HG02623 (cell line): ENCODE measurements at regions not wholly inside any gene's neighbourhood (a gene's known extent, or its start where the extent isn't known, plus 50 kb on each side); places are given as distances from the start of the nearest gene placed in this dataset.

Experiments used
- ATAC-seq: cut with Tn5 transposase; IDR thresholded peaks from one replicate; pipeline ENCODE4 v1.9.1; 2021; ENCODE audit warnings: moderate library complexity; ENCODE audit not compliant: unreplicated experiment

DNA sequence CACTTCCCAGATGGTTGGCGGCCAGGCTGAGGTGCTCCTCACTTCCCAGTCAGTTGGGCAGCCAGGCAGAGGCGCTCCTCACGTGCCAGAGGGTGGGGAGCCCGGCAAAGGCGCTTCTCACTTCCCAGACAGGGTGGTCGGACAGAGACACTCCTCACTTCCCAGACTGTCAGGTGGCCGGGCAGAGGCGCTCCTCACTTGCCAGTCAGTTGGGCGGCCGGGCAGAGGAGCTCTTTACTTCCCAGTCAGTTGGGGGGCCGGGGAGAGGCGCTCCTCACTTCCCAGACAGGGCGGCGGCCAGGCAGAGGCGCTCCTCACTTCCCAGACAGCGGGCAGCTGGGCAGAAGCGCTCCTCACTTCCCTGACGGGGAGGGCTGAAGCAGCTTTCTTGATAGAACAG is 143.0 kb upstream of the ARID2 start:
- no peak for ATAC-seq

GRCh38 chr12:45587012-45587411 is 142.5 kb upstream of the ARID2 start:
- ATAC-seq: no peak

DNA sequence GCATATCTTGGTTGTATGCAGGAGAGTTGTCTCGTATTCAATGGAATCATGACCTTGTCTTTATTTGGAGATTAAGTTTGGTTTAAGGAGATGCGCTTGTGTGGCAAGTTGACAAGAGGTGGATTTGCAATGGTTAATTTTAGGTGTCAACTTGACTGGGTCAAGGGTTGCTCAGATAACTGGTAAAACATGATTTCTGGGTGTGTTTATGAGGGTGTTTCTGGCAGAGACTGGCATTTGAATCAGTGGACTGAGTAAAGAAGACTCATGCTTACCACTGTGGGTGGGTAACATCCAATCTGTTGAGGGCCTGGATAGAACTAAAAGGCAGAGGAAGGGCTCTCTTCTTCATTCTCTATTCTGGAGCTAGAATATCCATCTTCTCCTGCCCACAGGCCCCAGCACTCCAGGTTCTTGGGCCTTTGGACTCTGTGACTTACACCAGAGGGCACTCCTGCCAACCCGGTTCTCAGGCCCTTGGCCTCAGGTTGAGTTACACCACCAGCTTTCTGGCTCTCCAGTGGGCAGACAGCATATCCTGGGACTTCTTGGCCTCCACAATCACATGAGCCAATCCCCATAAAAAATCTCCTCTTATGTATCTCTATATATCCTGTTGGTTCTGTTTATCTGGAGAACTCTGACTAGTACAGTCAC is 141.5 kb upstream of the ARID2 start:
- ATAC-seq: no peak

DNA sequence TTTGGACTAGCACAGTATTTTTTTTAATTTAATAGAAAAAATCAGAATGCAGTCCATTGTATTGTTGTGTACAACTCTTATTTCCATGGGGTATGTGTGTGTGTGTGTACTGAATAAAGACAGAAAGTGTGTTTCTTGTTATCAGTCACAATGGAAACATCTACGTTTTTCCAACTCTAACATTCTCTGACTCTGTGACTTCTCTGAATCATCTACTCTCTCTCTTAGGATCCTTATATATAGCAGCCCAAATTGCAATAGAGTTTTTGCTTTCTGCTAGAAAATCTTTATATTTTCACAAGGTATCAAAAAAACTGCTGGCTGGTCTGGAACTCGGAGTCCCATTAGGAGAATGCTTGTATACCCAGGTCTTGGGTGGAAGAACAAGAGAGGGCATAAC is 138.9 kb upstream of the ARID2 start:
- no peak for ATAC-seq

- no peak for ATAC-seq
Observed at GRCh38 chr12:45591635-45592034, 137.9 kb upstream of the ARID2 start.

GRCh38 chr12:45596366-45596765 is 133.1 kb upstream of the ARID2 start:
- ATAC-seq: no peak

- no peak for ATAC-seq
Observed at GRCh38 chr12:45598336-45598735, 131.2 kb upstream of the ARID2 start.

DNA sequence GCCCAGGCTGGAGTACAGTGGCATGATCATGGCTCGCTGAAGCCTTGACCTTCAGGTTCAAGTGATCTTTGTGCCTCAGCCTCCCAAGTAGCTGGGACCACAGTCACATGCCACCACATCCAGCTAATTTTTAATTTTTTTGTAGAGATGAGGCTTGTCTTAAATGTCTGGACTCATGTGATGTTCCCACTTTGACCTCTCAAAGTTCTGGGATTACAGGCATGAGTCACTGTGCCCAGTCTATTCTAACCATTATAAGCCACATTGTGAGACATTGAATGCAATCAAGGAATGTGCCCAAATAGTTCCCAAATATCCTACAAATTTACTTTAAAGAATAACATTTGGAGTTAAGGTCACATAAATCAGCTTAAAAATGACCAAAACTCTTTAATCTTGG is 130.7 kb upstream of the ARID2 start:
- ATAC-seq: no peak

GRCh38 chr12:45599196-45599595 is 130.3 kb upstream of the ARID2 start:
- ATAC-seq: no peak

DNA sequence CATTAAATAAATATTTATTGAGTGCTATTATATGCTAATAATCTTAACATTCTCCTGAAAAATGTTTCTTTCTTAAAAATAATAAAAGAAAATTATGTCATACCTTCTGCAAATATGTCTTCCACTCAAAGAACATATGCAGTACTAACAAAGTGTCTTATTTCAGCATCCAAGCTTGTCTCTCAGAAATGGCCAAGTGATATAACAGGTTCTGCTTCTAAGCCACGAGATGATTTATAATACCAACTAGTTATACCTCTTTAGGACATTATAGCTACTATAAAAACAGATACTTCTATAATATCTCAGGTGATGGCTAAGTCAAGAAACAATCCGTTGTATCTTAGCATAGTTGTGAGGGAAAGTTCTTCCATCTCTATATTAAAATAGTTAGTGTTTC is 128.1 kb upstream of the ARID2 start:
- no peak for ATAC-seq

DNA sequence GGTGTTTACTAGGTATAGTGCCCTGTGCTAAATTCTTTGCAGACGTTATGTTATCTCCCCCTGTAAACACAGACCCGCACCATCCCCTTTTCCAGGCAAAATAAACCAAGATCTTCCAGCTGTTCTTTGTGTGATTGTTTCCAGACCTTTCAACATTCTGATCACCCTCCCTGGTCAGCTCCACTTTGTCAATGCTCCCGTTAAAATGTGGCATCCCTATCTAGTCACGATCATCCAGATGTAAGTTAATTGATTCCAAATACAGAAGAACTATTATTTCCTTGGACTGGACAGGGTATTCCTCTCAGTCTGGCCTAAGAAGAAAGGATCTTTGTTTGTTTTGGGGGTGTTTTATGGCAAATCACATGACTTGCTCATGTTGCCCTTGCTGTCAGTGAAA is 127.6 kb upstream of the ARID2 start:
- no peak for ATAC-seq

DNA sequence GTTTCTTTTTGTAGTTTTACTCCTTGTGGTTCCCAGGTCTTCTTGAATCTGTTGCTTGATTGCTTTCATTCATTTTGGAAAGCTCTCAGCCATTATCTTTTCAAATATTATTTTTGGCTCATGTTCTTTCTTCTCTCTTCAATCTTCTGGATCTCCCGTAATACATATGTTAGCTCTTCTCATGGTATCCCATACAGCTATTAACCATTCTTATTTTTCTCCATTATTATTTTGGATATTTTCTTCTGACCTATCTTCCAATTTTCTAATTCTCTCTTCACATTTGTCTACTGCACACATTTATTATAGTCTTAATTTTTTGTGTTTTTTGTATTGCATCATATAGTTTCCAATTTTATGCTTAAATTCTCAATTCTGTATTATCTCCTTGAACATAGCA is 123.9 kb upstream of the ARID2 start:
- ATAC-seq: no peak

- ATAC-seq: no peak
Observed at GRCh38 chr12:45611061-45611460, 118.4 kb upstream of the ARID2 start.

GRCh38 chr12:45611495-45611894 is 118.0 kb upstream of the ARID2 start:
- ATAC-seq: no peak

GRCh38 chr12:45612044-45612794 is 117.3 kb upstream of the ARID2 start:
- ATAC-seq: no peak

DNA sequence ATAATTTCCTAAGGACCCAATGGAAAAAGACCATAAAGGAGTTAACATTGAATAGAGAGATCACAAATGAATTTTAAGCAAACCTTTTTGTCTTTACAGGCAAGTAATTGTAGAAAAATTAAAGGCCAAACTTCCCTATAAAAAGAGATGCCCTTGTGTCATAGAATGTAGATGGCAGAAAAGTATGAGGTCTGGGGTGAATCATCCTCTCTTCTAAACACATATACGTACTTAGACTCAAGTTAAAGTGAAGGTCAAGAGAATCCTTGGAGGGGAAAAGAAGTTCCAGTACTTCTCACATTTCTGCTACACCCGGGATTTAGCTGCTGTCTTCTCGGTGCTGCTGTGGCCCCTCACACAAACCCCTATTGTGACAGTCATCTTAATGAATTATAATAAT is 116.2 kb upstream of the ARID2 start:
- ATAC-seq: no peak

DNA sequence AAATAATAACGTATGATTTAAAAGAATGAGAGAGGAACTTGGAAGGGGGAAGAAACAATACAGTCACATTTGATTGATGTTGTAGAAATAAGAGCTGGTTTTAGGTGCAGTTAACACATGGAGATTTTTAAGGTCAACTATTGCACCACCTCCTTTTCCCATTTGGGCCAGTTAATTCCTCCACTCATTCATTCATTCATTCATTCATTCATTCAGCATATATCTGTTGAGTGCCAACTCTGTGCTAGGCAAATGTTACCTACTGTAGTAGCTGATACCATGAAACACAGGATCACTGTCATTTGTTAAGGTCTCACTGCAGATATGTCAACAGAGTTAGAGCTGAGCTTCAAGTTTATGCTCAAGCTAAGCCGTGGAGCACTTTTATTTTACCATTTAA is 115.7 kb upstream of the ARID2 start:
- ATAC-seq: no peak

DNA sequence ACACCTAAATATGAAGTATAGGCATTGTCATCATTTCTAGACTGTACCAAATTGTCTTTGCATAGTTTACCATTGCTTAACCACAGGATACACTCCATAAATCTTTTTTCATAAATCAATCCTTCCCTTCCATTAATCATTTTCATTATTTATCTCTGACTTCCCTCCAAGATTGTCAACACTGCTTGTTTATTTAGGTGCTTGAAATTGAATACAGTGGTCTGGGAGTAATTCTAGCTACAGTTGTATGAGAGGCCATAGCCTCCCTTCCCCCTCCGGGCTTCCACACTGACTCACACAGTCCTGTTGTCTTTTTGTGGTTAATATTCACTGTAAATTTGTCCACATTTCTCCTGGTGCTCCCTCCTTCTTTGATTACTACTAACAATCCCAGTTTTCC is 114.2 kb upstream of the ARID2 start:
- ATAC-seq: no peak

- ATAC-seq: no peak
Observed at GRCh38 chr12:45619736-45620135, 109.8 kb upstream of the ARID2 start.

GRCh38 chr12:45621703-45622102 is 107.8 kb upstream of the ARID2 start:
- ATAC-seq: no peak

- no peak for ATAC-seq
Observed at GRCh38 chr12:45622210-45622937, 107.1 kb upstream of the ARID2 start.

- no peak for ATAC-seq
Observed at GRCh38 chr12:45623221-45623620, 106.3 kb upstream of the ARID2 start.
